Fibroblast of mammary gland (primary cell): ENCODE measurements at regions not wholly inside any gene's neighbourhood (a gene's known extent, or its start where the extent isn't known, plus 50 kb on each side); places are given as distances from the start of the nearest gene placed in this dataset.

Source experiments
- DNase-seq: peaks from one replicate; pipeline ENCODE4 v3.0.0-alpha.2; 2010; ENCODE audit warnings: low read depth
- H3K4me3 ChIP-seq: 2 replicates; pipeline ENCODE4 v1.5.1; 2011; ENCODE audit warnings: low read depth, mild to moderate bottlenecking, low read length, moderate library complexity; ENCODE audit not compliant: control insufficient read depth
- CTCF ChIP-seq: conservative IDR thresholded peaks from 2 replicates; pipeline ENCODE4 v1.5.1; 2011; ENCODE audit warnings: low read depth, low read length, inconsistent platforms; ENCODE audit not compliant: control insufficient read depth, insufficient read depth

- no peak overlapping the region for H3K4me3 ChIP-seq
- DNase-seq: no peak
- no peak for TF ChIP-seq CTCF
These were observed 173.5 kb downstream of the LMBRD1 start for GRCh38 chr6:69623357-69623756.

- no peak for DNase-seq
- H3K4me3 ChIP-seq: no peak overlapping the region
- TF ChIP-seq CTCF: no peak
These were observed 173.9 kb downstream of the LMBRD1 start for GRCh38 chr6:69622924-69623323.

GRCh38 chr6:69622230-69622629 is 174.6 kb downstream of the LMBRD1 start:
- H3K4me3 ChIP-seq: no peak overlapping the region
- TF ChIP-seq CTCF: no peak
- no peak for DNase-seq

DNA sequence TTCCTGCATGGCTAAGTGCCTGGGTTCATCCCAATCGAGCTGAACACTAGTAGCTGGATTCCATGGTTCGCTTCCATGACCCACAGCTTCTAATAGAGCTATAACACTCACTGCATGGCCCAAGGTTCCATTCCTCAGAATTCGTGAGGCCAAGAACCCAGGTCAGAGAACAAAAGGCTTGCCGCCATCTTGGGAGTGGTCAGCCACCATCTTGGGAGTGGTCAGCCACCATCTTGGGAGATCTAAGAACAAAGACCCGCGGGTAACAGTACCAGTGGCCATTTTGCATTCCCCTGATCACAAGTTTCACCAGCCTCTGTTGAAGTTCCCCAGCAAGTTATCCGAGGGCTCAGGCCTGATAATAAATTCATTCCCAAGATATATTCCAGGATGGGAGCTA is 179.6 kb downstream of the LMBRD1 start:
- H3K4me3 ChIP-seq: no peak overlapping the region
- DNase-seq: no peak
- no peak for TF ChIP-seq CTCF

GRCh38 chr6:69609836-69610472 is 186.9 kb downstream of the LMBRD1 start:
- H3K4me3 ChIP-seq: no peak overlapping the region
- TF ChIP-seq CTCF: no peak
- no peak for DNase-seq

- H3K4me3 ChIP-seq: no peak overlapping the region
- TF ChIP-seq CTCF: no peak
- no peak for DNase-seq
These were observed 195.7 kb downstream of the LMBRD1 start for GRCh38 chr6:69601132-69601531.

- no peak overlapping the region for H3K4me3 ChIP-seq
- no peak for TF ChIP-seq CTCF
- DNase-seq: no peak
These were observed 202.4 kb downstream of the LMBRD1 start for GRCh38 chr6:69594405-69594804.
